CD4-positive, alpha-beta T cell (primary cell): ENCODE measurements at regions not wholly inside any gene's neighbourhood (a gene's known extent, or its start where the extent isn't known, plus 50 kb on each side); places are given as distances from the start of the nearest gene placed in this dataset.

Experiments
- ATAC-seq: fragments of 200-7000 bp; cut with Tn5 transposase; one replicate; pipeline ENCODE4 v1.10.0; 2022; ENCODE audit warnings: mild to moderate bottlenecking; ENCODE audit not compliant: poor library complexity
- CTCF ChIA-PET: fragments of 350-600 bp; sonication (Branson Sonifier 250); formaldehyde crosslinking; loops from one replicate; lab custom pipeline; 2021; ENCODE audit warnings: antibody characterized with exemption, inconsistent platforms; lab: Charles Lee
- POLR2A ChIA-PET: fragments of 350-600 bp; sonication (Branson Sonifier 250); formaldehyde crosslinking; loops from one replicate; lab custom pipeline; 2021; ENCODE audit warnings: antibody characterized with exemption, inconsistent platforms; lab: Charles Lee
- DNase-seq, 14 experiments: peaks; one replicate each; pipeline ENCODE4 v3.0.0-alpha.2; 2013 to 2020; ENCODE audit warnings: mixed read lengths in 2 of 14
- H3K27ac ChIP-seq, 2 donors: one replicate each; pipeline versions ENCODE4 v1.5.1 to v1.7.0; 2013; ENCODE audit warnings: low read length in 2 of 2, low read depth in 1 of 2, mild to moderate bottlenecking in 1 of 2
- H3K27me3 ChIP-seq, 2 experiments: 1 replicate in 1 of 2; 2 replicates in 1 of 2; pipeline versions ENCODE4 v1.6.1 to v1.7.0; 2013; ENCODE audit warnings: low read length in 2 of 2, control low read depth in 1 of 2, mild to moderate bottlenecking in 1 of 2, moderate library complexity in 1 of 2; ENCODE audit not compliant: insufficient read depth in 2 of 2, control insufficient read depth in 1 of 2
- H3K36me3 ChIP-seq: one replicate; pipeline ENCODE4 v1.6.1; 2013; ENCODE audit warnings: low read length, control low read depth; ENCODE audit not compliant: insufficient read depth
- H3K4me1 ChIP-seq: one replicate; pipeline ENCODE4 v1.6.1; 2013; ENCODE audit warnings: low read length, control low read depth; ENCODE audit not compliant: insufficient read depth
- H3K4me3 ChIP-seq: one replicate; pipeline ENCODE4 v1.5.1; 2013; ENCODE audit warnings: mild to moderate bottlenecking, low read length, moderate library complexity
- H3K9me3 ChIP-seq, 2 experiments: 1 replicate in 1 of 2; 2 replicates in 1 of 2; pipeline versions ENCODE4 v1.6.1 to v1.7.0; 2013; ENCODE audit warnings: low read length in 2 of 2, mild to moderate bottlenecking in 2 of 2, control low read depth in 1 of 2, moderate library complexity in 1 of 2; ENCODE audit not compliant: control insufficient read depth in 1 of 2, insufficient read depth in 1 of 2
- H3K27ac Mint-ChIP-seq: one replicate; pipeline ENCODE4 v1.8.0; 2020; ENCODE audit warnings: mixed read lengths
- H3K27me3 Mint-ChIP-seq: one replicate; pipeline ENCODE4 v1.8.0; 2021; ENCODE audit warnings: mixed read lengths
- H3K36me3 Mint-ChIP-seq: one replicate; pipeline ENCODE4 v1.8.0; 2021; ENCODE audit warnings: low read depth, mixed read lengths
- H3K4me1 Mint-ChIP-seq: one replicate; pipeline ENCODE4 v1.8.0; 2021; ENCODE audit warnings: low read depth, mixed read lengths
- H3K4me3 Mint-ChIP-seq: one replicate; pipeline ENCODE4 v1.8.0; 2020; ENCODE audit warnings: mild to moderate bottlenecking, mixed read lengths
- H3K9me3 Mint-ChIP-seq: one replicate; pipeline ENCODE4 v1.8.0; 2020; ENCODE audit warnings: mixed read lengths
- CTCF ChIP-seq: fragments of 200-600 bp; IDR thresholded peaks from one replicate; pipeline ENCODE4 v1.8.0; 2022; ENCODE audit warnings: antibody characterized with exemption, mild to moderate bottlenecking
- intact Hi-C, 2 experiments: fragments of 100-400 bp; cut with DNase I in 1 of 2; cut with micrococcal nuclease in 1 of 2; formaldehyde crosslinking; loops; one replicate each; pipeline versions ENCODE4 v1.15.1 to v1.9.0; 2023 to 2025; cut with DNase I, micrococcal nuclease

GRCh38 chr13:99752373-99752772, 219.2 kb downstream of the ZIC5 start:
- DNase-seq (no peak), ATAC-seq (no peak)
- no peak overlapping the region for H3K27ac ChIP-seq
- no peaks in the 10 kb centered on the region for H3K36me3 ChIP-seq
- CTCF ChIA-PET: no interaction called here
- Mint-ChIP-seq H3K27me3 (no peaks in the 10 kb centered on the region), H3K9me3 (no peaks in the 10 kb centered on the region), H3K4me1 (no peaks in the 10 kb centered on the region), H3K4me3 (no peak overlapping the region), H3K36me3 (peaks cover 5% of the 10 kb centered on the region), H3K27ac (no peak overlapping the region)
- no peaks in the 10 kb centered on the region for H3K4me1 ChIP-seq
- intact Hi-C loops: no loop called here
- no peak overlapping the region for H3K4me3 ChIP-seq
- TF ChIP-seq CTCF: no peak
- no peaks in the 10 kb centered on the region for H3K27me3 ChIP-seq
- no peaks in the 10 kb centered on the region for H3K9me3 ChIP-seq
- POLR2A ChIA-PET: no interaction called here

- ATAC-seq: no peak
- no peaks in the 10 kb centered on the region for H3K27me3 ChIP-seq
- DNase-seq: no peak
- H3K36me3 Mint-ChIP-seq: peaks cover 8% of the 10 kb centered on the region
- H3K4me3 ChIP-seq: no peak overlapping the region
- no peak overlapping the region for H3K4me3 Mint-ChIP-seq
- POLR2A ChIA-PET: no interaction called here
- no peak overlapping the region for H3K27ac Mint-ChIP-seq
- H3K9me3 ChIP-seq: no peaks in the 10 kb centered on the region
- H3K27me3 Mint-ChIP-seq: no peaks in the 10 kb centered on the region
- CTCF ChIA-PET: no interaction called here
- H3K9me3 Mint-ChIP-seq: no peaks in the 10 kb centered on the region
- intact Hi-C loops: no loop called here
- no peaks in the 10 kb centered on the region for H3K4me1 Mint-ChIP-seq
- no peak overlapping the region for H3K27ac ChIP-seq
- no peak for TF ChIP-seq CTCF
- no peaks in the 10 kb centered on the region for H3K36me3 ChIP-seq
- H3K4me1 ChIP-seq: no peaks in the 10 kb centered on the region
Measured at GRCh38 chr13:99751517-99752199, 219.9 kb downstream of the ZIC5 start.

GRCh38 chr13:99750951-99751350, 220.6 kb downstream of the ZIC5 start:
- peaks cover 8% of the 10 kb centered on the region for H3K36me3 Mint-ChIP-seq
- Histone ChIP-seq H3K4me1 (no peaks in the 10 kb centered on the region), H3K36me3 (no peaks in the 10 kb centered on the region), H3K9me3 (no peaks in the 10 kb centered on the region), H3K4me3 (no peak overlapping the region), H3K27me3 (no peaks in the 10 kb centered on the region), H3K27ac (no peak overlapping the region)
- TF ChIP-seq CTCF: no peak
- DNase-seq (no peak), ATAC-seq (no peak)
- H3K4me3 Mint-ChIP-seq: no peak overlapping the region
- no peaks in the 10 kb centered on the region for H3K27me3 Mint-ChIP-seq
- ChIA-PET POLR2A (no interaction called here), CTCF (no interaction called here)
- intact Hi-C loops: no loop called here
- H3K4me1 Mint-ChIP-seq: no peaks in the 10 kb centered on the region
- no peak overlapping the region for H3K27ac Mint-ChIP-seq
- no peaks in the 10 kb centered on the region for H3K9me3 Mint-ChIP-seq
